ENCODE measurements at regions not wholly inside any gene's neighbourhood (a gene's known extent, or its start where the extent isn't known, plus 50 kb on each side); places are given as distances from the start of the nearest gene placed in this dataset.

DNA sequence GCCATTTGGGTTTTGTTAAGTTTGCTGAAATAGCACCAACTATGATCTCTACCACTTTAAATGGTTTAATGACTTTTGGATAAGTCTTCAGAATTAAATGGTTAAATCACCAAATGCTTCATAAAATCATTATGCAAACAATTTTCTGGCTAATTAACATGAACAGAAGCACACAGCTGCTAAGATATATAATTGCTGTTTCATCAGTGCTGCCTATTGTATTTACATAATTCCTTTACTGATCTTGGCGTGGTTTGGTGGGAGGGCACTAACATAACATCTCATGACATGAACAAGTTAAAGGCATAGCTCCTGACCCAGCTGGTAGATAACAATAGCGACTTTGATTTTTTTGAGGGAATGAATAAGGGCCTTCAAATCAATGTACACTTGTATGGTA, 94.1 kb downstream of the FZD1 start:
- no peaks in the 10 kb centered on the region for H4K20me1 ChIP-seq (ENCODE audit: insufficient read depth, low read length)
- FAIRE-seq: no peak
- ChIA-PET CTCF (ENCODE audit: low intra/inter-chr PET ratio, low total read pairs) (no interaction called here), POLR2A (no interaction called here)
- H3K9ac ChIP-seq (ENCODE audit: insufficient read depth, low read depth, low read length): no peak overlapping the region
- no peak for TF ChIP-seq ELF1 (CRISPR knock-in tag; IDR thresholded peaks at IDR 0.05)
- no peak for TF ChIP-seq TMF1 (CRISPR knock-in tag; IDR thresholded peaks at IDR 0.05; ENCODE audit: low read depth)
- TF ChIP-seq ZNF556 (CRISPR knock-in tag; IDR thresholded peaks at IDR 0.05; ENCODE audit: borderline replicate concordance): no peak
- TF ChIP-seq USF2 (IDR thresholded peaks at IDR 0.05; ENCODE audit: low read depth, low read length): no peak
- TF ChIP-seq USF2 (CRISPR knock-in tag; IDR thresholded peaks at IDR 0.05; ENCODE audit: borderline replicate concordance): no peak
- TF ChIP-seq ZFX (CRISPR knock-in tag; IDR thresholded peaks at IDR 0.05; ENCODE audit: low read depth): no peak
- no peak for TF ChIP-seq SMARCE1 (IDR thresholded peaks at IDR 0.05; ENCODE audit: borderline replicate concordance)
- no peak for TF ChIP-seq ZNF337 (CRISPR knock-in tag; IDR thresholded peaks at IDR 0.05; ENCODE audit: borderline replicate concordance, low read depth)
- TF ChIP-seq HOXA3 (CRISPR knock-in tag; IDR thresholded peaks at IDR 0.05): no peak
- TF ChIP-seq ARID4A (CRISPR knock-in tag; IDR thresholded peaks at IDR 0.05; ENCODE audit: borderline replicate concordance): no peak
- no peak for TF ChIP-seq MBNL3 (CRISPR knock-in tag; conservative IDR thresholded peaks at IDR 0.05)
- TF ChIP-seq, protein P1, sequence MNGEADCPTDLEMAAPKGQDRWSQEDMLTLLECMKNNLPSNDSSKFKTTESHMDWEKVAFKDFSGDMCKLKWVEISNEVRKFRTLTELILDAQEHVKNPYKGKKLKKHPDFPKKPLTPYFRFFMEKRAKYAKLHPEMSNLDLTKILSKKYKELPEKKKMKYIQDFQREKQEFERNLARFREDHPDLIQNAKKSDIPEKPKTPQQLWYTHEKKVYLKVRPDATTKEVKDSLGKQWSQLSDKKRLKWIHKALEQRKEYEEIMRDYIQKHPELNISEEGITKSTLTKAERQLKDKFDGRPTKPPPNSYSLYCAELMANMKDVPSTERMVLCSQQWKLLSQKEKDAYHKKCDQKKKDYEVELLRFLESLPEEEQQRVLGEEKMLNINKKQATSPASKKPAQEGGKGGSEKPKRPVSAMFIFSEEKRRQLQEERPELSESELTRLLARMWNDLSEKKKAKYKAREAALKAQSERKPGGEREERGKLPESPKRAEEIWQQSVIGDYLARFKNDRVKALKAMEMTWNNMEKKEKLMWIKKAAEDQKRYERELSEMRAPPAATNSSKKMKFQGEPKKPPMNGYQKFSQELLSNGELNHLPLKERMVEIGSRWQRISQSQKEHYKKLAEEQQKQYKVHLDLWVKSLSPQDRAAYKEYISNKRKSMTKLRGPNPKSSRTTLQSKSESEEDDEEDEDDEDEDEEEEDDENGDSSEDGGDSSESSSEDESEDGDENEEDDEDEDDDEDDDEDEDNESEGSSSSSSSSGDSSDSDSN (CRISPR knock-in tag; IDR thresholded peaks at IDR 0.05): no peak
- H3K9me3 ChIP-seq (ENCODE audit: low read length): no peaks in the 10 kb centered on the region
- no peak overlapping the region for H3K4me3 ChIP-seq (replicated peaks in 1 of 3; ENCODE audit: insufficient read depth in 1 of 3, low read depth in 2 of 3, low read length in 3 of 3)
- no TSS peak for BruUV-seq (replicated peaks)
- no peaks in the 10 kb centered on the region; the same call in 1 of the 2 replicates for H3K4me1 ChIP-seq (ENCODE audit: insufficient read depth, low read length)
- in situ Hi-C loops (cut with HindIII; ENCODE audit: extremely low pct_ligation_motif_present, low pct_unique_long_range_greater_than_20kb): no loop called here
- ATAC-seq: no peak
- intact Hi-C loops (cut with micrococcal nuclease; ENCODE audit: unreplicated experiment): no loop called here
- 0% methylated on average over 2 of the region's 2 CpGs for WGBS (ENCODE audit: low lambda C conversion rate)
- H3K27me3 ChIP-seq (ENCODE audit: control insufficient read depth in 1 of 2, insufficient read depth in 2 of 2, low read length in 2 of 2): no peaks in the 10 kb centered on the region
- no peak overlapping the region for H3K4me2 ChIP-seq (ENCODE audit: low read depth, low read length)
- no peaks in the 10 kb centered on the region for H3K36me3 ChIP-seq (replicated peaks in 1 of 2; ENCODE audit: control insufficient read depth in 1 of 2, insufficient read depth in 2 of 2, low read length in 2 of 2)
- H2AFZ ChIP-seq (ENCODE audit: low read length): no peak overlapping the region
- no peak overlapping the region for H3K27ac ChIP-seq (ENCODE audit: extremely low read length, insufficient read depth, low read length)
- no peak for DNase-seq (ENCODE audit: low spot score)
- H3K79me2 ChIP-seq (ENCODE audit: insufficient read depth, low read length): no peaks in the 10 kb centered on the region

Measured in HepG2 (cell line).